Neuron (in vitro differentiated cells): ENCODE measurements at regions not wholly inside any gene's neighbourhood (a gene's known extent, or its start where the extent isn't known, plus 50 kb on each side); places are given as distances from the start of the nearest gene placed in this dataset.

Experiments used
- H2AFZ ChIP-seq: one replicate; pipeline ENCODE4 v1.6.1; 2013; ENCODE audit warnings: low read depth, mild to moderate bottlenecking, inconsistent platforms, low read length, moderate library complexity
- H3K27me3 ChIP-seq: one replicate; pipeline ENCODE4 v1.6.1; 2013; ENCODE audit warnings: low read length; ENCODE audit not compliant: insufficient read depth
- H3K36me3 ChIP-seq: one replicate; pipeline ENCODE4 v1.6.1; 2013; ENCODE audit warnings: low read length; ENCODE audit not compliant: insufficient read depth
- H3K4me1 ChIP-seq: one replicate; pipeline ENCODE4 v1.6.1; 2013; ENCODE audit warnings: low read length; ENCODE audit not compliant: insufficient read depth
- H3K4me3 ChIP-seq: 2 replicates; pipeline ENCODE4 v1.5.1; 2013; ENCODE audit warnings: mild to moderate bottlenecking, low read length, moderate library complexity
- H3K9me3 ChIP-seq: one replicate; pipeline ENCODE4 v1.6.1; 2013; ENCODE audit warnings: low read length

- no peaks in the 10 kb centered on the region for H3K27me3 ChIP-seq
- H2AFZ ChIP-seq, result no peak overlapping the region
- no peaks in the 10 kb centered on the region for H3K9me3 ChIP-seq
- H3K4me1 ChIP-seq, result peaks cover 4% of the 10 kb centered on the region
- no peak overlapping the region for H3K4me3 ChIP-seq
- no peaks in the 10 kb centered on the region for H3K36me3 ChIP-seq
These were observed 165.9 kb upstream of the PODXL start for GRCh38 chr7:131722371-131722770.

DNA sequence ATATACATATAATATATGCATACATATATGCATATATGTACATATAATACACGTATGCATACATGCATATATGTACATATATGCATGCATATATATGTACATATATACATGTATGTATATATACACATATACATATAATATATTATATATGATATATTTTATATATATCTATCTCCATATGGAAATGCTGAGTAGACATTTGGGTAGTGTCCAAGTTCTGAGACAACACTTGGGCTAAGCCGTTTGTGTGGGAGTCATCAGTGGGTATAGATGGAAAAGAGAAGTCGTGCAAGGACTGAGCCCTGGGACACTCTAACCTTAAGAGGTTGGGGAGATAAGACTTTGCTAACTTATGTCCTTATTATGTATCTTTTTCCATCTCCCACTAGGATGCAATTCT lies 165.2 kb upstream of the PODXL start:
- Histone ChIP-seq H3K4me1 (peaks cover 4% of the 10 kb centered on the region), H3K4me3 (no peak overlapping the region), H3K27me3 (no peaks in the 10 kb centered on the region), H3K9me3 (no peaks in the 10 kb centered on the region), H3K36me3 (no peaks in the 10 kb centered on the region), H2AFZ (no peak overlapping the region)

- H3K4me3 ChIP-seq, result no peak overlapping the region
- no peaks in the 10 kb centered on the region for H3K27me3 ChIP-seq
- H3K9me3 ChIP-seq, result no peaks in the 10 kb centered on the region
- peaks cover 4% of the 10 kb centered on the region for H3K4me1 ChIP-seq
- no peak overlapping the region for H2AFZ ChIP-seq
- H3K36me3 ChIP-seq, result no peaks in the 10 kb centered on the region
These were observed 164.3 kb upstream of the PODXL start for GRCh38 chr7:131720703-131721102.

- no peaks in the 10 kb centered on the region for H3K9me3 ChIP-seq
- no peak overlapping the region for H3K4me3 ChIP-seq
- H3K27me3 ChIP-seq, result no peaks in the 10 kb centered on the region
- no peak overlapping the region for H2AFZ ChIP-seq
- H3K4me1 ChIP-seq, result no peaks in the 10 kb centered on the region
- H3K36me3 ChIP-seq, result no peaks in the 10 kb centered on the region
These were observed 160.8 kb upstream of the PODXL start for GRCh38 chr7:131717181-131717580.

- Histone ChIP-seq H3K4me1 (no peaks in the 10 kb centered on the region), H2AFZ (no peak overlapping the region), H3K27me3 (no peaks in the 10 kb centered on the region), H3K36me3 (no peaks in the 10 kb centered on the region), H3K4me3 (no peak overlapping the region), H3K9me3 (no peaks in the 10 kb centered on the region)
These were observed 142.9 kb upstream of the PODXL start for GRCh38 chr7:131699323-131699722.

DNA sequence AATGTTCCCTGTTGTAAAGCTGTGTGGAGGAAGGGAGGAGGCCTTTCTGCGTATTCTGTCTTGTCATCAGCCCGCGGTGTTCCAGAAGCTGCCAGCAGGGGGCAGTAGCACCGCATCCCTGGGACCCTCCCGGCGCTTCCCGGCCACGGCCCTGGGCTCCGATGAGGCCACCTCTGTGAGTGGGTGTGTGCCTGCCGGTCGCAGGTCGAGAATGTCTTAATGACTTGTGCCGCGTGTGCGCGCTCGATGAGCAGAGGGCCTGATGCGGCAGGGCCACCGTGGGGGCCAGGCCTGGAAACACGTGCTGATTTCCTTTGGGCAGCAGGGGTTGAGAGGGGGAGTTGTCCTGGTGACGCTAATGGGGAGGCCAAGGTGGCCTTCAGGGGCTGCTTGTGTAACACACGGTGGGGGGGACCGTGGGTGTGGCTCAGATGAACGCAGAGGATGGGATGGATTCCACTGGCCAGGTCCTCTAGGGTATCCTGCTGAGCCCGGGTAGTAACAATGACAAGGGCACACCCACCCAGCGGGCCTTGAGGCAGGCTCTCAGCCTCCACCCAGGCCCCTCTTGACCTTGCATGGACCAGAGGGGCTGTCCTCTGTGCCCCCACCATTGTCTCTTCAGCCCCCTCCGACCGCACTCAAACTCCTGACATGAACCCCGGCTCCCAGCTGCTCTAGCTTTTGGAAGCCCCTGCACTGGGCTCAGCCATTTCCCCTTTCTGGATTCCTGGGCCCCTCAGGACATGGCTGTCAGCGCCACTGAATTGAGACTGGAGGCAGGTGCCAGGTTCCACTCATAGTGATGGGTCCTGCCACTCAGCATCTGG lies 135.9 kb upstream of the PODXL start:
- H3K36me3 ChIP-seq, result no peaks in the 10 kb centered on the region
- H2AFZ ChIP-seq, result no peak overlapping the region
- no peaks in the 10 kb centered on the region for H3K4me1 ChIP-seq
- H3K4me3 ChIP-seq, result no peak overlapping the region
- no peaks in the 10 kb centered on the region for H3K9me3 ChIP-seq
- H3K27me3 ChIP-seq, result peaks cover 8% of the 10 kb centered on the region

DNA sequence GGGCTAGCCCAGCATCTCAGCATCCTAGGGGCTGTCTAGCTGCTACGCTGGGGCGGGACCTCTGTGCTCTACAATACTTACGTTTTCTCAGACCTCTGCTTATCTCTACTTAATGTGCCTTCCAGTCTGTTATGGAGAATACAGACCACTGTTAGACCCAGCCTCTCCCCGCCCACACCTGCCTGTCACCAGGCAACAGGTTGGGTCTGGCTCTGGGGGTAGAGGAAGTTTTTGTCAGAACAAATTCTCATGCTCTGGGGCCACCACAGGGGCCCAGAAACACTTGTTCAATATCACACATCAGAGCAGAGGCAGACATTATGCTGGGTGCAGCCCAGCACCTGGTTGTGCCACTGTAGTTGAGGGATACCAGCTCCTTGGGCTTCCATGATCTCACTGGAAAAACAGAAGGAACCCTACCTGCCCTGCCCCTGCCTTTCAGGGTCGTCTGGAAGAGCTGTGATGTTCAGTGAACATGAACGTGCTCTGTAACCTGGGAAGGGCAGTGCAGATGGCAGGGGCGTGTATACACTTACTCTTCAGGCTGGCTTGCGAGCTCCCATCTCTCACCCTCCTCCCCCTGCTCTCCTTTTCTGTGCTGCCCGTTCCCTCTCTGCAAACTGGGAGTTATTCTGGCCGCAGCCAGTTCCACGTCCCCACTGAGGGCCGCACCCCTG lies 135.2 kb upstream of the PODXL start:
- H3K27me3 ChIP-seq, result peaks cover 15% of the 10 kb centered on the region
- no peak overlapping the region for H3K4me3 ChIP-seq
- H3K36me3 ChIP-seq, result no peaks in the 10 kb centered on the region
- no peaks in the 10 kb centered on the region for H3K9me3 ChIP-seq
- H2AFZ ChIP-seq, result no peak overlapping the region
- H3K4me1 ChIP-seq, result no peaks in the 10 kb centered on the region

- Histone ChIP-seq H3K4me1 (no peaks in the 10 kb centered on the region), H3K9me3 (no peaks in the 10 kb centered on the region), H2AFZ (no peak overlapping the region), H3K27me3 (peaks cover 15% of the 10 kb centered on the region), H3K36me3 (no peaks in the 10 kb centered on the region), H3K4me3 (no peak overlapping the region)
These were observed 134.0 kb upstream of the PODXL start for GRCh38 chr7:131690441-131690840.

GRCh38 chr7:131689662-131690234 lies 133.3 kb upstream of the PODXL start:
- Histone ChIP-seq H3K9me3 (no peaks in the 10 kb centered on the region), H3K36me3 (no peaks in the 10 kb centered on the region), H3K27me3 (peaks cover 15% of the 10 kb centered on the region), H3K4me1 (no peaks in the 10 kb centered on the region), H2AFZ (no peak overlapping the region), H3K4me3 (no peak overlapping the region)

GRCh38 chr7:131688738-131689661 lies 132.6 kb upstream of the PODXL start:
- Histone ChIP-seq H3K4me1 (no peaks in the 10 kb centered on the region), H3K9me3 (no peaks in the 10 kb centered on the region), H3K4me3 (no peak overlapping the region), H3K36me3 (no peaks in the 10 kb centered on the region), H3K27me3 (peaks cover 15% of the 10 kb centered on the region), H2AFZ (no peak overlapping the region)

GRCh38 chr7:131687296-131687695 lies 130.9 kb upstream of the PODXL start:
- H3K36me3 ChIP-seq, result no peaks in the 10 kb centered on the region

GRCh38 chr7:131686833-131687232 lies 130.4 kb upstream of the PODXL start:
- Histone ChIP-seq H3K9me3 (no peaks in the 10 kb centered on the region), H3K36me3 (no peaks in the 10 kb centered on the region), H3K27me3 (peaks cover 15% of the 10 kb centered on the region), H2AFZ (no peak overlapping the region), H3K4me3 (no peak overlapping the region), H3K4me1 (no peaks in the 10 kb centered on the region)

More at GRCh38 chr7:131687296-131687695, 130.9 kb upstream of the PODXL start:
- H2AFZ ChIP-seq, result no peak overlapping the region
- peaks cover 15% of the 10 kb centered on the region for H3K27me3 ChIP-seq
- H3K4me3 ChIP-seq, result no peak overlapping the region
- no peaks in the 10 kb centered on the region for H3K9me3 ChIP-seq
- no peaks in the 10 kb centered on the region for H3K4me1 ChIP-seq
